Body of pancreas (tissue), 4 donors: ENCODE measurements at regions not wholly inside any gene's neighbourhood (a gene's known extent, or its start where the extent isn't known, plus 50 kb on each side); places are given as distances from the start of the nearest gene placed in this dataset.

Experiments
- ATAC-seq: fragments of 150-250 bp; one replicate; pipeline ENCODE4 v1.9.1; 2016
- DNase-seq, 4 donors: peaks; one replicate each; pipeline ENCODE4 v3.0.0-alpha.2; 2019
- H3K27ac ChIP-seq, 4 donors: fragments of 200-600 bp; sonication (generic); 1 replicate in 3 of 4; 2 replicates in 1 of 4; pipeline versions ENCODE4 v1.5.1 to v1.6.1; 2016 to 2019; ENCODE audit warnings: mild to moderate bottlenecking in 1 of 4, mixed read lengths in 1 of 4, moderate library complexity in 1 of 4
- H3K27me3 ChIP-seq, 2 donors: fragments of 200-600 bp; sonication (generic); one replicate each; pipeline ENCODE4 v1.6.0; 2016; ENCODE audit warnings: mild to moderate bottlenecking in 1 of 2
- H3K36me3 ChIP-seq, 2 donors: fragments of 200-600 bp; sonication (generic); replicated peaks in 1 of 2; 2 replicates each; pipeline ENCODE4 v1.5.1; 2016; ENCODE audit warnings: low read depth in 2 of 2; ENCODE audit not compliant: insufficient read depth in 1 of 2
- H3K4me1 ChIP-seq: fragments of 200-600 bp; sonication (generic); one replicate; pipeline ENCODE4 v1.6.0; 2016
- H3K4me3 ChIP-seq, 2 donors: fragments of 200-600 bp; sonication (generic); 1 replicate in 1 of 2; 2 replicates in 1 of 2; pipeline ENCODE4 v1.5.1; 2016 to 2019
- H3K9me3 ChIP-seq, 3 donors: fragments of 200-600 bp; sonication (generic); 1 replicate in 2 of 3; 2 replicates in 1 of 3; pipeline ENCODE4 v1.5.1; 2016
- POLR2A ChIP-seq, 3 donors: fragments of 450-650 bp; IDR thresholded peaks; one replicate each; pipeline ENCODE4 v1.6.1; 2016; ENCODE audit warnings: antibody characterized with exemption in 3 of 3, mild to moderate bottlenecking in 2 of 3
- WGBS, 2 donors: methylation state at CpG; one replicate each; pipeline ENCODE4 v1.1.5; 2017; 5-methylcytosine and 5-hydroxymethylcytosine counted together
- intact Hi-C: fragments of 100-400 bp; cut with DNase I; formaldehyde crosslinking; loops from one replicate; pipeline ENCODE4 v1.15.1; 2023
- TF ChIP-seq, protein P1 (sequence below), 7 experiments: fragments of 450-650 bp in 4 of 7; fragments of 200-600 bp in 3 of 7; sonication (generic) in 3 of 7; IDR thresholded peaks; one replicate each; pipeline ENCODE4 v1.5.1; 2016 to 2019; ENCODE audit warnings: antibody characterized with exemption in 7 of 7

DNA sequence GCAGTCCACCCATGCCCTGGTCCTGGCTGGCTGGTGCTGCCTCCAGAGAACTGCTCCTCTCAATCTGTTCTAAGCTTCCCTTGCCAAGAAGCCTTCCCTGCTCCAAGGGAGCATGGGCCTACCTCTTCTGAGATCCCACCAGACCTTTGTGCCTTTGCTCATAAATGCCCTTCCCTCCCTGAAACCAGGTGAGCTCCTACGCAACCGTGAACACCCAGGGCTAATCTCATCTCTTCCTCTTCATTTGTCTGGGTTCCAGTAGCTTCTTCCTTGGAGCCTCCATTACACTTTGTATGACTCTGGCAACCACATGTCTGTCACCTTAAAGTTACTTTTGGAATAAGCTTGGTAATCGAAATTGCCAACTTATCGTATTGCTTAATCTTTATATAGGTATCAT lies 270.6 kb downstream of the PBX3 start:
- Histone ChIP-seq H3K4me1 (no peaks in the 10 kb centered on the region), H3K9me3 (no peaks in the 10 kb centered on the region), H3K27me3 (no peaks in the 10 kb centered on the region), H3K4me3 (no peak overlapping the region), H3K36me3 (no peaks in the 10 kb centered on the region), H3K27ac (no peak overlapping the region)
- WGBS, 2 donors = 83 to 95% methylated on average over 4 of the region's 4 CpGs
- DNase-seq (no peak), ATAC-seq (no peak)
- intact Hi-C loops = no loop called here
- no peak for TF ChIP-seq POLR2A (IDR thresholded peaks at IDR 0.05)
- TF ChIP-seq, protein P1, sequence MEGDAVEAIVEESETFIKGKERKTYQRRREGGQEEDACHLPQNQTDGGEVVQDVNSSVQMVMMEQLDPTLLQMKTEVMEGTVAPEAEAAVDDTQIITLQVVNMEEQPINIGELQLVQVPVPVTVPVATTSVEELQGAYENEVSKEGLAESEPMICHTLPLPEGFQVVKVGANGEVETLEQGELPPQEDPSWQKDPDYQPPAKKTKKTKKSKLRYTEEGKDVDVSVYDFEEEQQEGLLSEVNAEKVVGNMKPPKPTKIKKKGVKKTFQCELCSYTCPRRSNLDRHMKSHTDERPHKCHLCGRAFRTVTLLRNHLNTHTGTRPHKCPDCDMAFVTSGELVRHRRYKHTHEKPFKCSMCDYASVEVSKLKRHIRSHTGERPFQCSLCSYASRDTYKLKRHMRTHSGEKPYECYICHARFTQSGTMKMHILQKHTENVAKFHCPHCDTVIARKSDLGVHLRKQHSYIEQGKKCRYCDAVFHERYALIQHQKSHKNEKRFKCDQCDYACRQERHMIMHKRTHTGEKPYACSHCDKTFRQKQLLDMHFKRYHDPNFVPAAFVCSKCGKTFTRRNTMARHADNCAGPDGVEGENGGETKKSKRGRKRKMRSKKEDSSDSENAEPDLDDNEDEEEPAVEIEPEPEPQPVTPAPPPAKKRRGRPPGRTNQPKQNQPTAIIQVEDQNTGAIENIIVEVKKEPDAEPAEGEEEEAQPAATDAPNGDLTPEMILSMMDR (IDR thresholded peaks at IDR 0.05) = no peak

DNA sequence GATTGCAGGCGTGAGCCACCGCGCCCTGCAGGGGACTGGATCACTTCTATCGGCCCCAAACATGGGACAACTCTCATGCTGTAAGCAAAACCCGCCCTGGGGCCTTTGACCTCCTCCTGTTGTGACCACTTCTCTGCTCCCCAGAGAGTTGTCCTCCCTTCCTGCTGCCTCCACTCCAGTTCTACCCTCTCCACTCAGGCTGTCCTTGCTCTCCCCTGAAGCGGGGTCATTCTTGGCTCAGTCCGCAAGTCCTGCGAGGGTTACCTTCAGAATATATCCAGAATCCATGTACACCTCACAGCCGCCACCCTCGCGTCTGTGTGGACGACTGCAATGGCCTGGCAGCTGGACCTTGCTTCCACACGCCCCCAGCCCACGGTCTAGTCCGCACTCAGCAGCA lies 273.7 kb downstream of the PBX3 start:
- intact Hi-C loops = no loop called here
- no peaks in the 10 kb centered on the region for H3K4me1 ChIP-seq
- H3K9me3 ChIP-seq = no peaks in the 10 kb centered on the region
- H3K27ac ChIP-seq = no peak overlapping the region
- TF ChIP-seq, protein P1 (IDR thresholded peaks at IDR 0.05) = no peak
- TF ChIP-seq POLR2A (IDR thresholded peaks at IDR 0.05) = no peak
- H3K36me3 ChIP-seq = no peaks in the 10 kb centered on the region
- ATAC-seq (no peak), DNase-seq (no peak)
- no peaks in the 10 kb centered on the region for H3K27me3 ChIP-seq
- WGBS, 2 donors = 79 to 82% methylated on average over 15 of the region's 15 CpGs
- no peak overlapping the region for H3K4me3 ChIP-seq

DNA sequence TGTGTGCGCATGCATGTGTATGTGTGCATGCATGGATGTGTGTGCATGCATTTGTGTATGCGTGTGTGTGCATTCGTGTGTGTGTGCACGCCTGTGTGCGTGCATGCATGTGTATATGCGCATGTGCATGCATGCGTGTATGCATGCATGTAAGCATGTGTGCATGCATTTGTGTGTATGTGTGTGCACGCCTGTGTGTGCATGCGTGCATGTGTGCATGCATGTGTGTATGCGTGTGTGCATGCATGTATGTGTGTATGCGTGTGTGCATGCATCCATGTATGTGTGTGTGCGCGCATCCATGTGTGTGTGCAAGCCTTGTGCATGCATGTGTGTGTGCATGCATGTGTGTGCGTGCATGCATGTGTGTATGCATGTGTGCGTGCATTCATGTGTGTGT lies 276.8 kb downstream of the PBX3 start:
- intact Hi-C loops = no loop called here
- Histone ChIP-seq H3K27ac (no peak overlapping the region), H3K27me3 (no peaks in the 10 kb centered on the region), H3K36me3 (no peaks in the 10 kb centered on the region), H3K9me3 (no peaks in the 10 kb centered on the region), H3K4me3 (no peak overlapping the region), H3K4me1 (no peaks in the 10 kb centered on the region)
- ATAC-seq (no peak), DNase-seq (no peak)
- TF ChIP-seq POLR2A (IDR thresholded peaks at IDR 0.05) = no peak
- TF ChIP-seq, protein P1 (IDR thresholded peaks at IDR 0.05) = no peak
- WGBS, 2 donors = 82 to 90% methylated on average over 11 to 15 of the region's 15 CpGs

DNA sequence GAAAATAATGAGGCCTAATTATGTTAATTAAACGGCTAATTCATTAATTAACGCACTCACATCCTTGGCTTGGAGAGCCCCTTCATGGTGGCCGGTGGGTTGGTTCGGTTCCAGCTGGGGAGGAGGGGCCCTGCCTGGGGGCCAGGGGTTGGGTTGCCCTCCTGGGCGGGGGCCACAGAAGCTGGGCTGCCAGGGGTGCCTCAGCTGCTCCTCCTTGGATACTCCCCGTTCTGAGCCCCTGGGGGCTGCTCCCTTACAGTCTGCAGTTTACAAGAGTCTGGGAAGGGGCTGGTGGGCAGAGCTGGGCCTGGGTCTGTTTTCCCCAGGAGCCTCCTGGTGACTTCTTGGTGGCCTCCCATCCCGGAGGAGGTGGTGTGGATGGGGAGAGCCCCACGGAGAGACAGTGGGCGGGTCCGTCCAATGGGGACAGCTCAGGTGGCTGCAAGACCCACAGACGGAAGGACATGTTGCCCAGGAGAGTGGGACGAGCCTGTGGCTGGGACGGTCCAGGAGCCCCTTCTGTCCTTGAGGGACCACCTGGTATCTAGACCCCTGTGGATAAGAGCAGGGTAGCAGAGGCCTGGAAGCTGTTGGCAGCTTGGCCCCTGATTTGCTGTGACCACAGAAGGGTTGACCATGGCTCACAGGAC lies 277.5 kb downstream of the PBX3 start:
- ATAC-seq (no peak), DNase-seq (no peak)
- Histone ChIP-seq H3K36me3 (no peaks in the 10 kb centered on the region), H3K4me3 (no peak overlapping the region), H3K9me3 (no peaks in the 10 kb centered on the region), H3K4me1 (no peaks in the 10 kb centered on the region), H3K27me3 (no peaks in the 10 kb centered on the region), H3K27ac (no peak overlapping the region)
- 66 to 79% methylated on average over 6 to 13 of the region's 13 CpGs for WGBS, 2 donors
- TF ChIP-seq, protein P1 (IDR thresholded peaks at IDR 0.05) = no peak
- no peak for TF ChIP-seq POLR2A (IDR thresholded peaks at IDR 0.05)
- intact Hi-C loops = no loop called here

DNA sequence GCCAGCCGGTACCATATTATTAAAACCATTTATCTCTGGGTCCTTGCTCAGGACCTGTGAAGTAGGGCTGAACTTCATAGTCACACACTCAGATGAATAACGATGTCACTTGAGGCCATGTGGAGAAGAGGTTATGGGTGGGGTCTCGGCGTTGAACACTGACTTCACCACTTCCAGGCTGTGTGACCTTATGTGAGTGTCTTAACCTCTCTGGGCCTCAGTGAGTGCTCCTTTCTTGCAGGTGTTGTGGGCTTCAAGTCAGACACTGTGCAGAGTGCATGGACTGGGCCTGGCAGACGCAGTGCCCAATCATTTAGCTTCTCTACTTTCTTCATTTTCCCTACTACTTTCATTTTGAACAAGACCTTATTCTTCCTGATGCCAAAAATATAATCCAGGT lies 278.8 kb downstream of the PBX3 start:
- DNase-seq = no peak
- no peak overlapping the region for H3K27ac ChIP-seq
- intact Hi-C loops = no loop called here
- no peaks in the 10 kb centered on the region for H3K36me3 ChIP-seq
- WGBS, 2 donors = 87 to 88% methylated on average over 5 of the region's 5 CpGs
- TF ChIP-seq, protein P1 (IDR thresholded peaks at IDR 0.05) = no peak
- TF ChIP-seq POLR2A (IDR thresholded peaks at IDR 0.05) = no peak
- H3K4me1 ChIP-seq = no peaks in the 10 kb centered on the region
- no peaks in the 10 kb centered on the region for H3K27me3 ChIP-seq
- ATAC-seq = no peak
- H3K9me3 ChIP-seq = no peaks in the 10 kb centered on the region
- H3K4me3 ChIP-seq = no peak overlapping the region
